ENCODE measurements at regions not wholly inside any gene's neighbourhood (a gene's known extent, or its start where the extent isn't known, plus 50 kb on each side); places are given as distances from the start of the nearest gene placed in this dataset.

- no peak for TF ChIP-seq CTCF (conservative IDR thresholded peaks at IDR 0.05; ENCODE audit: control insufficient read depth, insufficient read depth, low read depth, low read length)
- no peak for DNase-seq (ENCODE audit: low read depth)
- H3K4me3 ChIP-seq (ENCODE audit: control insufficient read depth, low read depth, low read length), result no peak overlapping the region
Measured at GRCh38 chr13:27847669-27848068, 55.4 kb downstream of the GSX1 start.

- DNase-seq (ENCODE audit: low read depth), result no peak
- no peak for TF ChIP-seq CTCF (conservative IDR thresholded peaks at IDR 0.05; ENCODE audit: control insufficient read depth, insufficient read depth, low read depth, low read length)
- no peak overlapping the region for H3K4me3 ChIP-seq (ENCODE audit: control insufficient read depth, low read depth, low read length)
Measured at GRCh38 chr13:27851096-27851850, 59.0 kb downstream of the GSX1 start.

DNA sequence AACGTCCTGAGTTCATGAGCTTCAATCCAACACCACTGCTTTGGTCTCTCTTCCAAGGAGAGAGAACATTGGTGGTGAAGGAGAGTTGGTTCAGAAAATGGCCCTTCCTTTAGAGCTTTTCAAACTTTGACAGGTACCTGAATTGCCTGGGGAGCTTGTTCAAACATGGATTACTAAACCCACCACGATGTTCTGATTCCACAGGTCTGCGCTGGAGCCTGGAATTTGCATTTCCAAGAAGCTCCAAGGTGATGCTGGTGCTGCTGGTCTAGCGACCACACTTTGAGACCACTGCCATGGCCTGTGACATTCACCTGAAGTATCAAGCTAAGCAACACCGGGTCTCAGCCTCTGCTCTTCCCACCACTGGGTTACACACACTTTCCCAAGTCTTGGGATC, 60.2 kb downstream of the GSX1 start:
- DNase-seq (ENCODE audit: low read depth), result no peak
- TF ChIP-seq CTCF (conservative IDR thresholded peaks at IDR 0.05; ENCODE audit: control insufficient read depth, insufficient read depth, low read depth, low read length), result no peak
- H3K4me3 ChIP-seq (ENCODE audit: control insufficient read depth, low read depth, low read length), result no peak overlapping the region

DNA sequence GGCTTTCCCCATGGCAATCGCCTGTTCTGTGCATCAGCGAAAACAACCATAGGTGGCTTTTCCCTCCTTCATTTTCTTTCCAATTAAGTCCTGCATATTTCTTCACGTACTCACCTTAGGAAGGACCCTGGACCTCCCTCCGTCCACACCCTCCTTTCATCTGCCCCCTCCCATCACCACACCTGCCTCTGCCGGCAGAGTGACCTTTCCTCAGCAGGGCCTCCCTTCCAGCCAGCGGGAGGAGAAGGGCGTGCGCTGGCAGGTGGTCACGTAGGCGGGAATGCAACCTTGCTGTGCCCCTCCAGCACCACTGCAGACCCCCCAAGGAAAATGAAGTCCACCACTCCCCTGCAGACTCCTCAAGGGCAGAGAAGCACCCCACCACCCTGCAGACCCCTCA, 61.1 kb downstream of the GSX1 start:
- no peak overlapping the region for H3K4me3 ChIP-seq (ENCODE audit: control insufficient read depth, low read depth, low read length)
- TF ChIP-seq CTCF (conservative IDR thresholded peaks at IDR 0.05; ENCODE audit: control insufficient read depth, insufficient read depth, low read depth, low read length), result no peak

DNA sequence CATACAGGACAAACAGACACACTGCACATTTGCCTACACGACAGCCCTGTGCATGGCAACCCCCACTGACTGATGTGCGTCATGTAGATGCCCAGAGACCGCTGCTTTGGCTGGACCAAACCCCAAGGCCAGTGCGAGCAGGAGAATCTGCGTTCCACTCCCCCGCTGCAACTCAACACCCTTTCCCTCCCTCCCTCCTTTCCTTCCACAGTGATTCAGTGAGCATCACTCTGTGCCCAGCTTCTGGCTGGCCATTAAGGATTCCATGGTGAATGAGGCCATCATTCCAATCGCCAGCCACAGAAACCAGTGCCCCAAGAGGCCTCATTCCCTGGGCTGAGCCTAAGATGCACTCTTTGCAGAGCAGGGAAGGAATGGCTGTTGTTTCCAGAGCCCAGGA, 61.6 kb downstream of the GSX1 start:
- DNase-seq (ENCODE audit: low read depth), result no peak
- no peak for TF ChIP-seq CTCF (conservative IDR thresholded peaks at IDR 0.05; ENCODE audit: control insufficient read depth, insufficient read depth, low read depth, low read length)
- H3K4me3 ChIP-seq (ENCODE audit: control insufficient read depth, low read depth, low read length), result no peak overlapping the region

More for the DNA sequence above, 61.1 kb downstream of the GSX1 start:
- DNase-seq (ENCODE audit: low read depth), result no peak

GRCh38 chr13:27854606-27855005, 62.3 kb downstream of the GSX1 start:
- no peak overlapping the region for H3K4me3 ChIP-seq (ENCODE audit: control insufficient read depth, low read depth, low read length)
- no peak for DNase-seq (ENCODE audit: low read depth)
- TF ChIP-seq CTCF (conservative IDR thresholded peaks at IDR 0.05; ENCODE audit: control insufficient read depth, insufficient read depth, low read depth, low read length), result no peak

All from fibroblast of mammary gland (primary cell).